HCT116 (cell line): ENCODE measurements at regions not wholly inside any gene's neighbourhood (a gene's known extent, or its start where the extent isn't known, plus 50 kb on each side); places are given as distances from the start of the nearest gene placed in this dataset.

Experiments used
- ATAC-seq: fragments of 200-7000 bp; cut with Tn5 transposase; 2 replicates; pipeline ENCODE4 v1.9.1; 2020; ENCODE audit warnings: mild to moderate bottlenecking, moderate library complexity
- BruUV-seq: library from RNA; stranded (reverse); fragments of 400-500 nt; replicated peaks from 2 replicates; lab custom pipeline; 2021; lab: Mats Ljungman, UMichigan
- CTCF ChIA-PET: fragments of 300-600 bp; sonication (Branson Sonifier 250); formaldehyde crosslinking; loops from one replicate; lab custom pipeline; 2021; ENCODE audit warnings: antibody characterized with exemption; lab: Charles Lee
- POLR2A ChIA-PET: fragments of 300-600, 350-600 bp; sonication (Branson Sonifier 250); formaldehyde crosslinking; loops from one replicate; lab custom pipeline; 2021; ENCODE audit warnings: antibody characterized with exemption; lab: Charles Lee
- RAD21 ChIA-PET, 2 experiments: fragments of 300-600 bp; sonication (Branson Sonifier 250); formaldehyde crosslinking; loops; one replicate each; lab custom pipeline; 2023; ENCODE audit warnings: low total read pairs in 2 of 2; ENCODE audit not compliant: uncharacterized antibody in 2 of 2, unreplicated experiment in 2 of 2, low non-redundant PET in 1 of 2; lab: Charles Lee
- DNase-seq: peaks from one replicate; pipeline ENCODE4 v3.0.0-alpha.2; 2010; ENCODE audit warnings: low read depth, low spot score
- H2AFZ ChIP-seq: fragments of 200-600 bp; shearing (Covaris generic), sonication (generic); 2 replicates; pipeline ENCODE4 v1.6.1; 2017; ENCODE audit warnings: low read depth, mixed run types, mixed read lengths, antibody characterized with exemption, low read length; ENCODE audit not compliant: poor library complexity, severe bottlenecking
- H3K27ac ChIP-seq: 2 replicates; pipeline ENCODE4 v1.5.1; 2012; ENCODE audit warnings: low read depth, low read length
- H3K27me3 ChIP-seq: fragments of 200-600 bp; sonication (generic); 2 replicates; pipeline ENCODE4 v1.6.1; 2016; ENCODE audit warnings: mixed run types, low read length, mixed read lengths; ENCODE audit not compliant: insufficient read depth
- H3K36me3 ChIP-seq, 2 experiments: fragments of 200-500 bp in 1 of 2; fragments of 200-600 bp in 1 of 2; sonication (Bioruptor generic) in 1 of 2; sonication (generic) in 1 of 2; 2 replicates each; pipeline versions ENCODE4 v1.5.1 to v1.6.1; 2014 to 2016; ENCODE audit warnings: low read length in 2 of 2, inconsistent platforms in 1 of 2, mixed read lengths in 1 of 2, mixed run types in 1 of 2; ENCODE audit not compliant: insufficient read depth in 2 of 2, control insufficient read depth in 1 of 2
- H3K4me1 ChIP-seq, 2 experiments: fragments of 200-600 bp in 1 of 2; sonication (generic) in 1 of 2; 2 replicates each; pipeline versions ENCODE4 v1.5.1 to v1.6.1; 2012 to 2017; ENCODE audit warnings: low read length in 2 of 2, inconsistent platforms in 1 of 2, mild to moderate bottlenecking in 1 of 2, mixed read lengths in 1 of 2, mixed run types in 1 of 2, moderate library complexity in 1 of 2; ENCODE audit not compliant: insufficient read depth in 2 of 2, control insufficient read depth in 1 of 2
- H3K4me2 ChIP-seq: fragments of 200-600 bp; sonication (generic); 2 replicates; pipeline ENCODE4 v1.6.1; 2017; ENCODE audit warnings: mixed run types, low read length, mixed read lengths
- H3K4me3 ChIP-seq, 2 experiments: fragments of 200-600 bp in 1 of 2; sonication (generic) in 1 of 2; replicated peaks in 1 of 2; 2 replicates each; pipeline ENCODE4 v1.5.1; 2011 to 2016; ENCODE audit warnings: low read length in 2 of 2, control low read depth in 1 of 2, low read depth in 1 of 2, mild to moderate bottlenecking in 1 of 2, mixed read lengths in 1 of 2, mixed run types in 1 of 2
- H3K79me2 ChIP-seq: fragments of 200-600 bp; sonication (generic); 2 replicates; pipeline ENCODE4 v1.6.1; 2017; ENCODE audit warnings: mild to moderate bottlenecking, mixed run types, low read length, moderate library complexity, mixed read lengths; ENCODE audit not compliant: insufficient read depth
- H3K9ac ChIP-seq: fragments of 200-600 bp; sonication (generic); 2 replicates; pipeline ENCODE4 v1.6.1; 2016; ENCODE audit warnings: low read length, mixed read lengths
- H3K9me2 ChIP-seq: fragments of 200-600 bp; sonication (generic), shearing (Covaris generic); 2 replicates; pipeline ENCODE4 v1.6.1; 2017; ENCODE audit warnings: mixed run types, mild to moderate bottlenecking, moderate library complexity; ENCODE audit not compliant: insufficient read depth
- H3K9me3 ChIP-seq, 2 experiments: fragments of 200-500 bp in 1 of 2; fragments of 200-600 bp in 1 of 2; sonication (Bioruptor generic) in 1 of 2; sonication (generic) in 1 of 2; 2 replicates each; pipeline ENCODE4 v1.6.1; 2014 to 2017; ENCODE audit warnings: low read length in 2 of 2, mixed read lengths in 2 of 2, inconsistent platforms in 1 of 2, low read depth in 1 of 2, mild to moderate bottlenecking in 1 of 2, mixed run types in 1 of 2, moderate library complexity in 1 of 2; ENCODE audit not compliant: control insufficient read depth in 1 of 2, insufficient read depth in 1 of 2
- H4K20me1 ChIP-seq: fragments of 200-600 bp; sonication (generic), shearing (Covaris generic); 2 replicates; pipeline ENCODE4 v1.6.1; 2017; ENCODE audit warnings: mixed run types, mild to moderate bottlenecking, moderate library complexity; ENCODE audit not compliant: insufficient read depth
- CBX3 ChIP-seq: IDR thresholded peaks from 2 replicates; pipeline ENCODE4 v1.6.1; 2012; ENCODE audit warnings: low read depth
- CTCF ChIP-seq, 3 experiments: fragments of 200-600 bp in 1 of 3; sonication (generic) in 1 of 3; IDR thresholded peaks in 2 of 3; conservative IDR thresholded peaks in 1 of 3; 2 replicates each; pipeline ENCODE4 v1.5.1; 2012 to 2017; ENCODE audit warnings: low read depth in 2 of 3, low read length in 2 of 3, antibody characterized with exemption in 1 of 3, borderline replicate concordance in 1 of 3, control low read depth in 1 of 3, mild to moderate bottlenecking in 1 of 3, mixed read lengths in 1 of 3, mixed run types in 1 of 3, moderate library complexity in 1 of 3; ENCODE audit not compliant: insufficient read depth in 1 of 3
- EGR1 ChIP-seq: IDR thresholded peaks from 2 replicates; pipeline ENCODE4 v1.6.1; 2012; ENCODE audit warnings: low read depth
- FOSL1 ChIP-seq: IDR thresholded peaks from 2 replicates; pipeline ENCODE4 v1.6.1; 2012; ENCODE audit warnings: low read depth
- JUND ChIP-seq: IDR thresholded peaks from 2 replicates; pipeline ENCODE4 v1.6.1; 2012
- POLR2AphosphoS5 ChIP-seq: IDR thresholded peaks from 2 replicates; pipeline ENCODE4 v1.6.1; 2011; ENCODE audit warnings: mild to moderate bottlenecking, low read depth, low read length, moderate library complexity
- RAD21 ChIP-seq: IDR thresholded peaks from 2 replicates; pipeline ENCODE4 v1.6.1; 2012; ENCODE audit warnings: low read depth, mild to moderate bottlenecking
- SIN3A ChIP-seq: IDR thresholded peaks from 2 replicates; pipeline ENCODE4 v1.6.1; 2012; ENCODE audit warnings: low read depth
- TCF7L2 ChIP-seq: IDR thresholded peaks from 2 replicates; pipeline ENCODE4 v1.7.0; 2011; ENCODE audit warnings: borderline replicate concordance, inconsistent platforms; ENCODE audit not compliant: insufficient read depth, insufficient read length; ENCODE audit errors: extremely low read depth
- intact Hi-C: fragments of 100-400 bp; cut with micrococcal nuclease; formaldehyde crosslinking; loops from 2 replicates; pipeline ENCODE4 v1.10.0; 2022

DNA sequence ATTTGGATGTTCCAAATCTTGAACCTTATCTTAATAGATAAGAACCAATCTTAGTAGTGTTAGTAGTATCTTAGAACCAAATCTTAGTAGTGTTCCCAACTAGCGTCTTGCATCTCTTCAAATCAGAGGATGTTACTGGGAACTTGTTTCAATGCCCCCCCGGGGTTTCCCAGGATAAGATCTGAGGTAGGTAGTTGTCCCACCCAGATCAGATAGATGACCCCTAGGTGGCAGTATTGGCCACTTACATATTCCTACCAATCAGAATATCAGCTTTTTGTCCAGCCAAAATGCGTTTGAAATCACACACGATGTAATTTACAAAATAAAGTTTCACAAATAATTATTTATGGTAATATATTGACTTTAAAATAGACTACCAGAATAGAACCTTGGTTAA is 314.8 kb downstream of the MBD2 start:
- BruUV-seq: no TSS peak
- Histone ChIP-seq H3K9me2 (no peaks in the 10 kb centered on the region), H3K79me2 (no peaks in the 10 kb centered on the region), H3K4me3 (no peak overlapping the region), H3K4me1 (no peaks in the 10 kb centered on the region), H2AFZ (no peak overlapping the region), H3K9ac (no peak overlapping the region), H3K27ac (no peak overlapping the region), H4K20me1 (no peaks in the 10 kb centered on the region), H3K9me3 (no peaks in the 10 kb centered on the region), H3K36me3 (no peaks in the 10 kb centered on the region), H3K27me3 (no peaks in the 10 kb centered on the region), H3K4me2 (no peak overlapping the region)
- ATAC-seq: peak; percentile 63
- POLR2A ChIA-PET: no interaction called here
- CTCF ChIA-PET: no interaction called here
- RAD21 ChIA-PET: no interaction called here
- intact Hi-C loops: loop anchor here (1.0 kb wide), 1 partner anchor 210 kb away; no protein-coding TSS in a partner anchor
- peak; percentile 45 for TF ChIP-seq RAD21
- no peak for TF ChIP-seq EGR1
- no peak for TF ChIP-seq SIN3A
- TF ChIP-seq CBX3: no peak
- no peak for TF ChIP-seq TCF7L2
- TF ChIP-seq CTCF (IDR thresholded peaks at IDR 0.05 in 2 of 3, conservative IDR thresholded peaks at IDR 0.05 in 1 of 3; ENCODE audit: borderline replicate concordance in 1 of 3, insufficient read depth in 1 of 3, low read depth in 2 of 3, low read length in 2 of 3): peak; percentile 6 to 68 (median 67); a peak in 4 of 6 replicates
- no peak for TF ChIP-seq POLR2AphosphoS5
- peak; percentile 19 for DNase-seq

DNA sequence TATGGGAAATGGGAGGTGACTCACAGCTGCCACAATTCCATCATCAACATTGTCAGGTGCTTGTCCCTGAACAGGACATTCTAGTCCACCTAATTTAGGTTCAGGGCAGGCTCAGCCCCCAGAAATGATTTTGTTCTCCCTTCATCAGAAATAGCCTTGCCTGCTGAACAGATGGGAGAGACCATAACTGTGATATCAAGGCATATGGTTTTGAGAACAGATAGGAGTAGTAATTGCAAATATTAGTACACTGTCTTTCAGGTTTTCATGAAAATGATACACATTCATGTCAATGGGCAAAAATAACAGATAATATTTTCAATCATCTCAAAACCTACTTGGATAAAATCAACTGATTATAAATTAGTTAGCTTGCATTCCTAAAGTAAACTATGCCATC is 316.5 kb downstream of the MBD2 start:
- H3K79me2 ChIP-seq: no peaks in the 10 kb centered on the region
- no peaks in the 10 kb centered on the region for H4K20me1 ChIP-seq
- no peaks in the 10 kb centered on the region for H3K9me3 ChIP-seq
- ATAC-seq (no peak), DNase-seq (no peak)
- H3K4me2 ChIP-seq: no peak overlapping the region
- no peak overlapping the region for H3K9ac ChIP-seq
- H3K4me3 ChIP-seq: no peak overlapping the region
- no peak overlapping the region for H2AFZ ChIP-seq
- H3K27ac ChIP-seq: no peak overlapping the region
- no peaks in the 10 kb centered on the region for H3K36me3 ChIP-seq
- H3K27me3 ChIP-seq: no peaks in the 10 kb centered on the region
- intact Hi-C loops: no loop called here
- no peaks in the 10 kb centered on the region for H3K4me1 ChIP-seq
- RAD21 ChIA-PET: no interaction called here
- CTCF ChIA-PET: no interaction called here
- no TSS peak for BruUV-seq
- POLR2A ChIA-PET: no interaction called here
- TF ChIP-seq JUND: no peak
- TF ChIP-seq FOSL1: no peak
- TF ChIP-seq TCF7L2: no peak
- TF ChIP-seq, all 23 proteins: peak for 0
- H3K9me2 ChIP-seq: no peaks in the 10 kb centered on the region
